ENCODE measurements at regions not wholly inside any gene's neighbourhood (a gene's known extent, or its start where the extent isn't known, plus 50 kb on each side); places are given as distances from the start of the nearest gene placed in this dataset.

GRCh38 chr12:124397807-124398577 is 103.1 kb downstream of the RFLNA start:
- H3K4me3 ChIP-seq, result no peak overlapping the region
- no peak for TF ChIP-seq CTCF (IDR thresholded peaks at IDR 0.05)
- intact Hi-C loops (cut with DNase I, micrococcal nuclease), result no loop called here
- DNase-seq, result peak in 2 of 3 donors; percentile 76 to 77
- H3K36me3 ChIP-seq (ENCODE audit: low read depth), result no peaks in the 10 kb centered on the region
- H3K4me1 ChIP-seq (ENCODE audit: low read depth), result peaks cover 34% of the 10 kb centered on the region
- peak; percentile 16 for ATAC-seq
- H3K9me3 ChIP-seq, result no peaks in the 10 kb centered on the region

GRCh38 chr12:124397399-124397679 is 102.4 kb downstream of the RFLNA start:
- Histone ChIP-seq H3K4me3 (no peak overlapping the region), H3K9me3 (no peaks in the 10 kb centered on the region), H3K4me1 (ENCODE audit: low read depth) (peaks cover 40% of the 10 kb centered on the region), H3K36me3 (ENCODE audit: low read depth) (no peaks in the 10 kb centered on the region)
- no peak for ATAC-seq
- peak in 1 of 3 donors; percentile 54 for DNase-seq
- no peak for TF ChIP-seq CTCF (IDR thresholded peaks at IDR 0.05)
- intact Hi-C loops (cut with DNase I, micrococcal nuclease), result no loop called here

- ATAC-seq (peak; percentile 80), DNase-seq (peak; percentile 85 to 89 (median 87))
- intact Hi-C loops (cut with DNase I, micrococcal nuclease), result no loop called here
- H3K4me3 ChIP-seq, result no peak overlapping the region
- TF ChIP-seq CTCF (IDR thresholded peaks at IDR 0.05), result no peak
- no peaks in the 10 kb centered on the region for H3K36me3 ChIP-seq (ENCODE audit: low read depth)
- peaks cover 45% of the 10 kb centered on the region for H3K4me1 ChIP-seq (ENCODE audit: low read depth)
- no peaks in the 10 kb centered on the region for H3K9me3 ChIP-seq
Measured at GRCh38 chr12:124396544-124397398, 101.9 kb downstream of the RFLNA start.

GRCh38 chr12:124395986-124396385 is 101.1 kb downstream of the RFLNA start:
- no peak for DNase-seq
- Histone ChIP-seq H3K9me3 (no peaks in the 10 kb centered on the region), H3K4me1 (ENCODE audit: low read depth) (peaks cover 46% of the 10 kb centered on the region), H3K4me3 (no peak overlapping the region), H3K36me3 (ENCODE audit: low read depth) (no peaks in the 10 kb centered on the region)
- intact Hi-C loops (cut with DNase I, micrococcal nuclease), result no loop called here
- TF ChIP-seq CTCF (IDR thresholded peaks at IDR 0.05), result no peak
- ATAC-seq, result no peak

- peaks cover 49% of the 10 kb centered on the region for H3K4me1 ChIP-seq (ENCODE audit: low read depth)
Measured at GRCh38 chr12:124395284-124395752, 100.4 kb downstream of the RFLNA start.

More at GRCh38 chr12:124395284-124395752, 100.4 kb downstream of the RFLNA start:
- DNase-seq (no peak), ATAC-seq (no peak)
- TF ChIP-seq CTCF (IDR thresholded peaks at IDR 0.05), result no peak
- Histone ChIP-seq H3K36me3 (ENCODE audit: low read depth) (no peaks in the 10 kb centered on the region), H3K9me3 (no peaks in the 10 kb centered on the region), H3K4me3 (no peak overlapping the region)
- intact Hi-C loops (cut with DNase I, micrococcal nuclease), result no loop called here
